HG02840 (cell line): ENCODE measurements at regions not wholly inside any gene's neighbourhood (a gene's known extent, or its start where the extent isn't known, plus 50 kb on each side); places are given as distances from the start of the nearest gene placed in this dataset.

ENCODE experiments used
- ATAC-seq: cut with Tn5 transposase; IDR thresholded peaks from one replicate; pipeline ENCODE4 v1.9.1; 2021; ENCODE audit warnings: mild to moderate bottlenecking, moderate library complexity, moderate number of reproducible peaks; ENCODE audit not compliant: unreplicated experiment, low FRiP score

- no peak for ATAC-seq
Observed at GRCh38 chr12:92557422-92557724, 145.4 kb upstream of the PLEKHG7 start.

GRCh38 chr12:92556637-92557421 is 146.0 kb upstream of the PLEKHG7 start:
- ATAC-seq, result no peak

GRCh38 chr12:92556141-92556540 is 146.6 kb upstream of the PLEKHG7 start:
- no peak for ATAC-seq

- ATAC-seq, result no peak
Observed at GRCh38 chr12:92554158-92555073, 148.4 kb upstream of the PLEKHG7 start.

GRCh38 chr12:92553389-92553788 is 149.4 kb upstream of the PLEKHG7 start:
- no peak for ATAC-seq

- no peak for ATAC-seq
Observed at GRCh38 chr12:92552412-92553108, 150.2 kb upstream of the PLEKHG7 start.

- peak; percentile 66 for ATAC-seq
Observed at GRCh38 chr12:92551853-92552397, 150.9 kb upstream of the PLEKHG7 start.

- ATAC-seq, result no peak
Observed at GRCh38 chr12:92551210-92551609, 151.6 kb upstream of the PLEKHG7 start.

- no peak for ATAC-seq
Observed at GRCh38 chr12:92550661-92551060, 152.1 kb upstream of the PLEKHG7 start.

- no peak for ATAC-seq
Observed at GRCh38 chr12:92550254-92550653, 152.5 kb upstream of the PLEKHG7 start.

- ATAC-seq, result no peak
Observed at GRCh38 chr12:92549516-92549915, 153.3 kb upstream of the PLEKHG7 start.

- no peak for ATAC-seq
Observed at GRCh38 chr12:92547906-92548305, 154.9 kb upstream of the PLEKHG7 start.

- ATAC-seq, result no peak
Observed at GRCh38 chr12:92547420-92547819, 155.4 kb upstream of the PLEKHG7 start.

- peak; percentile 63 for ATAC-seq
Observed at GRCh38 chr12:92546635-92547348, 156.0 kb upstream of the PLEKHG7 start.

- peak; percentile 20 for ATAC-seq
Observed at GRCh38 chr12:92546259-92546634, 156.5 kb upstream of the PLEKHG7 start.

GRCh38 chr12:92544322-92544721 is 158.5 kb upstream of the PLEKHG7 start:
- no peak for ATAC-seq

GRCh38 chr12:92543840-92544239 is 158.9 kb upstream of the PLEKHG7 start:
- no peak for ATAC-seq

GRCh38 chr12:92543359-92543758 is 159.4 kb upstream of the PLEKHG7 start:
- ATAC-seq, result no peak

GRCh38 chr12:92541731-92542130 is 161.1 kb upstream of the PLEKHG7 start:
- ATAC-seq, result no peak

- ATAC-seq, result no peak
Observed at GRCh38 chr12:92540782-92541423, 161.9 kb upstream of the PLEKHG7 start.
